Esophagus squamous epithelium (tissue), 5 donors: ENCODE measurements at regions not wholly inside any gene's neighbourhood (a gene's known extent, or its start where the extent isn't known, plus 50 kb on each side); places are given as distances from the start of the nearest gene placed in this dataset.

Source experiments
- DNase-seq: peaks from one replicate; lab custom pipeline; 2025; lab: John Stamatoyannopoulos, UW
- H3K27ac ChIP-seq, 4 donors: fragments of 200-600 bp; sonication (generic); one replicate each; pipeline ENCODE4 v1.5.1; 2016 to 2019; ENCODE audit warnings: mild to moderate bottlenecking in 1 of 4
- H3K27me3 ChIP-seq, 4 donors: fragments of 200-600 bp; sonication (generic); 1 replicate in 3 of 4; 2 replicates in 1 of 4; pipeline versions ENCODE4 v1.5.1 to v1.6.0; 2017 to 2021; ENCODE audit warnings: antibody characterized with exemption in 1 of 4
- H3K36me3 ChIP-seq, 3 donors: fragments of 200-600 bp; sonication (generic); one replicate each; pipeline ENCODE4 v1.5.1; 2016 to 2019
- H3K4me1 ChIP-seq, 3 donors: fragments of 200-600 bp; sonication (generic); one replicate each; pipeline ENCODE4 v1.5.1; 2017 to 2019
- H3K4me3 ChIP-seq, 4 donors: fragments of 200-600 bp; sonication (generic); 1 replicate in 3 of 4; 2 replicates in 1 of 4; pipeline ENCODE4 v1.5.1; 2016 to 2019; ENCODE audit warnings: mild to moderate bottlenecking in 2 of 4, moderate library complexity in 1 of 4
- H3K9me3 ChIP-seq, 3 donors: fragments of 200-600 bp; sonication (generic); one replicate each; pipeline ENCODE4 v1.5.1; 2016 to 2019
- CTCF ChIP-seq, 6 experiments: fragments of 450-650 bp in 4 of 6; fragments of 200-600 bp in 2 of 6; sonication (generic) in 2 of 6; IDR thresholded peaks; one replicate each; pipeline ENCODE4 v1.5.1; 2016 to 2019; ENCODE audit warnings: antibody characterized with exemption in 6 of 6, mild to moderate bottlenecking in 4 of 6, moderate library complexity in 4 of 6
- POLR2A ChIP-seq, 4 donors: fragments of 450-650 bp; IDR thresholded peaks; one replicate each; pipeline ENCODE4 v1.6.1; 2017; ENCODE audit warnings: antibody characterized with exemption in 4 of 4, mild to moderate bottlenecking in 4 of 4, moderate library complexity in 3 of 4
- WGBS, 2 donors: methylation state at CpG; one replicate each; pipeline ENCODE4 v1.1.5; 2018; 5-methylcytosine and 5-hydroxymethylcytosine counted together
- intact Hi-C: fragments of 100-400 bp; cut with DNase I; formaldehyde crosslinking; loops from one replicate; pipeline ENCODE4 v1.15.0; 2022
- donor health status: DM: yes; HTN: yes; CAD: no.

GRCh38 chr18:51480407-51481261 lies 283.2 kb upstream of the MEX3C start:
- DNase-seq, result no peak
- TF ChIP-seq CTCF (IDR thresholded peaks at IDR 0.05) (no peak), POLR2A (IDR thresholded peaks at IDR 0.05) (no peak)
- WGBS, 2 donors, result 72 to 82% methylated on average over 5 of the region's 5 CpGs
- no peak overlapping the region for H3K4me3 ChIP-seq
- H3K4me1 ChIP-seq, result no peaks in the 10 kb centered on the region
- intact Hi-C loops, result no loop called here
- H3K9me3 ChIP-seq, result peaks cover 0 to 3% (median 0%) of the 10 kb centered on the region in 3 donors
- H3K27me3 ChIP-seq, result no peaks in the 10 kb centered on the region
- no peak overlapping the region for H3K27ac ChIP-seq
- H3K36me3 ChIP-seq, result no peaks in the 10 kb centered on the region

- TF ChIP-seq POLR2A (IDR thresholded peaks at IDR 0.05) (no peak), CTCF (IDR thresholded peaks at IDR 0.05) (no peak)
- WGBS, 2 donors, result 75 to 78% methylated on average over 5 of the region's 6 CpGs
Observed at GRCh38 chr18:51486735-51487366, 289.4 kb upstream of the MEX3C start.

GRCh38 chr18:51490417-51490816 lies 292.9 kb upstream of the MEX3C start:
- Histone ChIP-seq H3K4me1 (no peaks in the 10 kb centered on the region), H3K9me3 (no peaks in the 10 kb centered on the region), H3K27me3 (no peaks in the 10 kb centered on the region), H3K36me3 (no peaks in the 10 kb centered on the region), H3K4me3 (no peak overlapping the region), H3K27ac (no peak overlapping the region)
- 87 to 96% methylated on average over 3 of the region's 3 CpGs for WGBS, 2 donors
- no peak for DNase-seq
- TF ChIP-seq POLR2A (IDR thresholded peaks at IDR 0.05), result no peak
- TF ChIP-seq CTCF (IDR thresholded peaks at IDR 0.05), result no peak
- intact Hi-C loops, result no loop called here

More at GRCh38 chr18:51486735-51487366, 289.4 kb upstream of the MEX3C start:
- no peaks in the 10 kb centered on the region for H3K36me3 ChIP-seq
- no peaks in the 10 kb centered on the region for H3K4me1 ChIP-seq
- DNase-seq, result no peak
- no peaks in the 10 kb centered on the region for H3K27me3 ChIP-seq
- intact Hi-C loops, result no loop called here
- no peak overlapping the region for H3K4me3 ChIP-seq
- peaks cover 0 to 1% (median 0%) of the 10 kb centered on the region in 3 donors for H3K9me3 ChIP-seq
- no peak overlapping the region for H3K27ac ChIP-seq

GRCh38 chr18:51490860-51491259 lies 293.4 kb upstream of the MEX3C start:
- DNase-seq, result no peak
- TF ChIP-seq CTCF (IDR thresholded peaks at IDR 0.05) (no peak), POLR2A (IDR thresholded peaks at IDR 0.05) (no peak)
- Histone ChIP-seq H3K27me3 (no peaks in the 10 kb centered on the region), H3K9me3 (no peaks in the 10 kb centered on the region), H3K36me3 (no peaks in the 10 kb centered on the region), H3K4me1 (no peaks in the 10 kb centered on the region), H3K27ac (no peak overlapping the region), H3K4me3 (no peak overlapping the region)
- intact Hi-C loops, result no loop called here
- 50 to 71% methylated on average over 3 of the region's 3 CpGs for WGBS, 2 donors
